Femur (tissue), 1 donor: ENCODE measurements at regions not wholly inside any gene's neighbourhood (a gene's known extent, or its start where the extent isn't known, plus 50 kb on each side); places are given as distances from the start of the nearest gene placed in this dataset.

Experiments
- DNase-seq: peaks from one replicate; pipeline ENCODE4 v3.0.0-alpha.2; 2017

DNA sequence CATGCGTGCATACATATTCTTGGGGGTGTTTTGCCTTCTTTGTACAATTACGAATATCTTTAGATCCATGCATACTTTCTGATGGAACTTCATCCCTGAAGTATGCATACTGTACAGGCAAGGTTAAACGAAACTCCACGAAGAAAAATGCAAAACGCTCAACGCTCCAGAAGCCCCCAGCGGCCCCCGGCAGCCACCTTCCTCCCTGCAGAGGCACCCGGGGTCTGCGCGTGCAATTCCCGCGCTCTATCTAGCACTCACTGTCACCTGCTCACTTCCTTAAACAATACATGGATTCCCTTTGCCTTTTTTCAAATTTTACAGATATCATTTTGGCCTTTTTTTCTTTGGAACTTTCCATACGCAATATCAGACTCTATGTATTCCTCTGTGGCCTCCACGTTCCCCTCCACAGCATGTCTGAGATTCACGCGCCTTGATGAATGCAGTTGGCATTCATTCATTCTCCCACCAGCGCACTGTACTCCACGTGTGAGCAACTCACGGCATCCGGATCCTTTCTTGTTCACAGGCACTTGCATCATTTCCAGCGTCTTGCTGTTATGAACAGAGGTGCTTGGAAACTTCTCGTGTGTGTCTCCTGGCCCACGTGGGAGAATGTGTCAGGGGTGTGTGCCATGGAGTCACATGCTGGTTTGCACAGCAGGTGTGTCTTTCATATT lies 214.3 kb downstream of the CTTN start:
- no peak for DNase-seq

DNA sequence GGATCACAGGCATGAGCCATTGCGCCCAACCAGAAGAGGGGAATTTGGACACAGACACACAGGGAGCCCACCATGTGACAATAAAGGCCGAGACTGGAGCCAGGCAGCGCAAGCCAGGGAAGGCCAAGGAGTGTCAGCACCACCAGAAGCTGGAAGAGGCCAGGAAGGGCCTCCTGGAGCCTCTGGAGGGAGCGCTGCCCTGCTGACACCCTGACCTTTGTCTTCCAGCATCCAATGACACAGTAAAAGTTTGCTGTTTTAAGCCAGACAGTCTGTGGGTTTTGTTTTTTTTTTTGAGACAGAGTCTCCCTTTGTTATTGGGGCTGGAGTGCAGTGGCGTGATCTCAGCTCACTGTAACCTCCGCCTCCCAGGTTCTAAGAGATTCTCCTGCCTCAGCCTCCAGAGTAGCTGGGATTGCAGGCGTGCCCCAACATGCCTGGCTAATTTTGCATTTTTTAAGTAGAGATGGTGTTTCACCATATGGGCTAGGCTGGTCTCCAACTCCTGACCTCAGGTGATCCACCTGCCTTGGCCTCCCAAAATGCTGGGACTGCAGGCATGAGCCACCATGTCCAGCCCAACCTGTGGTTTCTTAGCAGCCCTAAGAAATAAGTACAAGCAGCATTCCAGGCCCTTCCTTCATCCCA lies 215.8 kb downstream of the CTTN start:
- no peak for DNase-seq

DNA sequence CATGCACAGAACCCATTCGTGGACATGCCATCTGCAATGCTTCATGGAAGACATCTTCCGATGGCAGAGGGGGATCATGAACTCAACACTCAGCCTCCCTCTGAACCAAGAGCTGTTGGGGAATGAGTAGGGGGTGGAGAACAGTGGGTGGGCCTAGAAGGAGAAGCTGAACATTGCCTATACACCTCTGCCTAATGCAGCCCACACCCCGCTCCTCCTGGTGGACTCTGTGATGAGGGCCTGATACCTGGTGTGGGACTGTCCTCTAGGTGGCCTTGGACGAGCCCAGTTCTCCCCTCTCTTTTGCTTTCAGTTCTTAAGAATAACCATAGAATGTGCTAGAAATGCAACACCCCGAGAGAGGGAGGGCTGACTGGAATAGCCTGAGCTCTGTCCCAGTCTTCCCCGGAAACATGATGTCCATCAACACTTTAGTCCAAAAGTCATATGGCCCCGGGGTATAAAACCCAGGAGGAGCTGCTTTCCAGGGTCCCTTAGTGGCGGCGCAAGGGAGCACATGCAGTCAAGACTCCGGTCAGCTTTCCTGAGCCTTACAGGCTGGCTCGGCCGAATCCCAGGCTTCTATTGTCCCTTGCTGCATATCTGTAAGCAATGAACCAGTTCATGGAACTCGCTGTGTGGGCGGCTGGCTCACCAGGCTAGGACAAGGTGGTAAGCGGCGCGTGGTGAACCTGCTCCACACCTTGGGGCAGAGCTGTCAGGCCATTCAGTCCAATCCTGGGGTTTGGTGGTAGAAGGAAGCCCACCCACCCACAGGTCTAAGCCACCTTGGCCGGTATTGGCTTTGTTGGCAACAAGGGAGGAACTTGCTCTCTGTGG lies 216.9 kb downstream of the CTTN start:
- no peak for DNase-seq

DNA sequence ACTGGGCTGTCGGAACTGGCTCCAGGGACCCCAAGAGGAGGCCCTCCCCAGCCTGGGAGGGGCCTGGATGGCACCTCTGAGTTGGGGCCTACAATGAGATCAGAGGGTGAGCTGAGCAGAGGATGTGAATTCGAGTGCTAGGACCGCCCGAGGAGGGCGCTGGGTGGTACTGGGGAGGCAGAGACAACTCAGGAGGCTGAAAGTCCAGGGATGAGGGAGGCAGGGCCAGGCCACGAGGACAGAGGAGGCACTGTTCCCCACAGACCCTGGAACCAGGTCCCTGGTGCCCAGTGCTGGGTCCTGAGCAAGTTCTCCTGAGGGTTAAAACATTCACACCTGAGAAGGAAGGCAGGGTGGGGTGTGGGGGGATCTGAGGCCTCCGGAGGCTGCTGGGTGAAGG lies 218.0 kb downstream of the CTTN start:
- DNase-seq, result no peak

DNA sequence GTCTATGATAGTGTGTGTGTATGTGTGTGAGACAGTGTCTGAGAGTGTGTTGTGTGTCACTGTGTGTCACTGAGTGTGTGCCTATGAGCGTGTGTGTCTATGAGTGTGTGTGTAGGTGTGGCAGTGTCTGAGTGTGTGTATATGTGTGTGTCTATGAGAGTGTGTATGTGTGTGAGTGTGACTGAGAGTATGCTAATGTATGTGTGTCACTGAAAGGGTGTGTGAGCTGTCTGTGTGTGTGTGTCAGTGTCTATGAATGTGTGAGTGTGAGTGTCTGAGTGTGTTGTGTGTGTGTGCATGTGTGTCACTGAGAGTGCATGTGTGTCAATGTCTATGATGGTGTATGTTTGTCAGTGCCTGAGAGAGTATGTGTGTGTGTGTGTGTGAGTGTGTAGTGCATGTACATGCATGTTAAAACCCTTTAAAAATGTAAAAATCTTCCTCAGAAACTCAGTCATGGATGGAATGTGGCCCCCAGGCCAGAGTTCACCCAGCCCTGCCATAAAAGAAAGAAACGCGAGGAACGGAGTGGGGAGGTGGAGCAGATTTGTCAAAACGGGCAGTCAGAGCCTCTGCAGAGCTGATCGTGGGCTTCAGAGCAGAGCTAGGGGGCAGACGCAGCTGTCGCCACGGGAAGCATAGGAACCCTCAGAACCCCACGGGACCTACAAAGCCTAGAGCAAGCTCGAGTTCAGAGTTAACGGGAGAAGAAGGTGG lies 218.8 kb downstream of the CTTN start:
- DNase-seq, result no peak

DNA sequence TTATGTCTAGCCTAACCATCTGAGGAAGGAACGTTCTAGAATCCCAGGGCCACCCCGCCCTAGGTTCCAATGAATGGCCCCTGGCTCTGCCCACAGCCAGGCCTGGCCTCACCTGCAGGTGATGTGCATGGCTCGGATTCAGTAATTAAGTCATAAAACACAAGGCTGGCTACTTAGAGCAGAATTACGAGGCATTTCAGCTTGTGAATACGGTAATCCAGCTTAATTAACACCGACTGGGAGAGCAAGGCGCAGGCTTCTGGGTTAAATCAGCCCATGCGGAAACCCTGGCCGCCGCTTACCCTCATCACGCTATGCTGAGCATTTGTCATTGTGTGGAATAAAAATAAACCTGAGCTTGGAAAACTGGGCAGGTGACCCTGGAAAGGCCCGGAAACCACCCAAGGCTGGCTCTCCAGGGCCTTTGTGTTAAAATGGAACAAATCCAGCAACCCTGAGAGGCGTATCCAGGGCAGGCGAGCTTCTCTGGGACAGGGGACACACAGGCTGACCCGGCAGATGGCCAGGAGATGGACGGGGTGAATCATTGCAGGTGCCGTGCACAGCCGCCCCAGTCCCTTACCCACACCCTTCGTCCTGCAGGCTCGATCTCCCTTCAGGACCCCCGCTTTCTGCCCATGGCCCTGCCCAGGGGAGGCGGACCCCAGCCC lies 220.2 kb downstream of the CTTN start:
- DNase-seq, result no peak

DNA sequence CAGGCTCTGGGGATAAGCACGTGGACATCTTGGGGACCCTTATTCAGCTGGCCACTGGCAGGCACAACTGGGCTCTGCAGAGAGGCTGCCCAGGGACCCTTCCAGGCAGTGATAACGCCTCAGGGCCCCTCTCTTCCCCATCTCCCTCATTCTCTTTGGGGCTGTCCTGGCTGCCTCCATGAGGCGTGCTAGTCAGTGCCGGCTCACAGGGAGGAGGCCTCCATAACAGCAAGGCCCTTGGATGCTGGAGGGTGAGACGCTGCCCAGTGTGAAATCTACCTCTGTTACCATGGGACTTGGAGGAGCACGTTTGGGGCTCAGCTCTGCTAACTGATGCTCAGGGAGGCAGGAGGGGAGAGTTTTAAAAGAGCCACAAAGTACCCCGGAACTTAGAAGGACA lies 221.3 kb downstream of the CTTN start:
- no peak for DNase-seq

DNA sequence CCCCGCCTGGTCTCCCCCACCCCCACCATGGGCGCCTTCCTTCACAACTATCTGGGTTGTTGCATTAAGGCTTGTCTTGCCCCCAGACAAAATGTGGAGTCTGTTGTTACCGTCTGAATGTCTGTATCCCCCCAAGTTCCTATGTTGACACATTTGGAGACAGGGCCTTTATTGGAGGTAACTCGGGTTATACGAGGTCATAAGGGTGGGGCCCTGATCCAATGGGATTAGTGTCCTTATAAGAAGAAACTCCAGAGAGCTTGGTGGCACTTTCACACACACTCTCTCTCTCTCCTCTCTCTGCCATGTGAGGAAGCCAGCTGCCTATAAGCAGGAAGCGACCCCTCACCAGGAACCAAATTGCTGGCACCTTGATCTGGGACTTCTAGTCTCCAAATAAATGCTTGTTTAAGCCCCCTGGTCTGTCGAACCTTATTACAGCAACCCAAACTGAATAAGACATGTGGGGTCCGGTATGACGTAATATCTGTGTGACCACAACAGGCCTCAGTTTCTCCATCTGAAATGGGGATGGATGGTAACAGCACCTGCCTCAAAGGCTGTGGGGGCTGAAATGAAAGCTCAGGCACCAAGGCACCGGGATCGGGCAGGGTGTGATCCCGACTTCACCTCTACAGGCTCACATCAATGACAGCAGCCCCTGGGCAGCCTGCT lies 222.3 kb downstream of the CTTN start:
- DNase-seq, result no peak

DNA sequence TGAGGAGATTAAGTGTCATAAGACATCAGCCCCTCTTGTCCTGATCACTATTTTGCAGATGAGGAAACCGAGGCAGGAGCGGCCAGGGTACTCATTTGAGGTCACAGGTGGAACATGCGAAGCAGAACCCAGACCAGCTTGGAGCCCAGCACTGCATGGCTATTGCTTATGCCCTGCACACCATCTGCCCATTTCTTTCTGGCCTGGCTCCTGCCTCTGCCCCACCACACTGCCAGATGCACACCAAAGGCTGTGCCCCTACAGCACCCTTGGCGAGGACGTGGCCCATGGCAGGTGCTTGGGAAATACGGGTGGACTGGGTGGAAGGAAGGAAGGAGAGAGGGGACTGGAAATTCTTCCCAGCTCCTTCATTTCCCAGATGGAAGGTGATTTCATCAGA lies 222.9 kb downstream of the CTTN start:
- DNase-seq, result no peak

DNA sequence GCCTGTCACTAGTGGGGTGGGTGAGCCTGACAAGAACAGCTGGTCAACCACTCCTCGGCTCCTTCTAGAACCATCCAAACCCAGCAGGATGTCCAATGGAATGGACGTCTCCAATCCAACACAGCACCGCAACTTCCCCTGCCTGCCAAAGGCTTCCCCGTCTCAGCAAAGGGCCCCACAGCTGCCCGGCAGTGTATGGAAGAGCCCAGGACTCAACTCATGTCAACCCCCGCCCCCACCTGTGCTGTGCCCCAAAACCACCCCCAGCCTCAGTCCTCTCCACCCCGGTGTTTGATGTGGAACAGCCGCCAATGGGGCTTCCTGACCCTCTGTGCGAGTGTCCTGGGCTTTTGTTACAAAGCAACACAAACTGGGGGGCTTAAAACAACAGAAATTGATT lies 223.8 kb downstream of the CTTN start:
- no peak for DNase-seq

DNA sequence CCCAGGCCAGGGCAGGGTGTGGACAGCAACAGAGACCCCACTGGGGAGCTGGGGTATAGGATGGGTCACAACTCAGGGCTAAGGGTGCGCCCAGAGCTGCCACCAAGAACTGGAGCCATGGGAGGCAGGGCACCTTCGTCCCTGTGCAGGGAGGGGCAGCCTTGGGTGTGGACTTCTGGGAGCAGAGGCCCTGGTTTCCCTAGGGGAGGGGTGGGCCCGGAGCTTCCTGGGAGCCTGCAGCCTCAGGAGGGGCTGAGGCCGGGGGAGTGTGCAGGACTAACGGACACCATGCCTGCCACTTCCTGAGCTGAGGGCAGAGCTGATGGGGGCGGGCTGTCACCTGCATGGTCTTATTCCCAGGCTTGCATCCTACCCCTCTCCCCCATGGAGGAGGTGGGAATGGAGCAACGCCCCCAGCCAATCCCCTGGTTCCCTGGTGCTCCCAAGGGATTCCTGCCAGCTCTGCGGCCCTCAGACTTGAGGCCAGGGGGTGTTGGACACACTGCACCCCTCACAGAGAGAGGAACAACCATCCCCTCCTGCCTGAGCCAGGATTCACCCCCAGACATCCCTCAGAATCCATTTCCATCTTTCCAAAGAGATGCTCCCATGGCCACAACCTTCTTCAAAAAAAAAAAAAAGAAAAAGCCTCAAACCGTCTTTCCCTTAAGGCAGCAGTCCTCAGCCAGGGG lies 225.7 kb downstream of the CTTN start:
- DNase-seq, result no peak

DNA sequence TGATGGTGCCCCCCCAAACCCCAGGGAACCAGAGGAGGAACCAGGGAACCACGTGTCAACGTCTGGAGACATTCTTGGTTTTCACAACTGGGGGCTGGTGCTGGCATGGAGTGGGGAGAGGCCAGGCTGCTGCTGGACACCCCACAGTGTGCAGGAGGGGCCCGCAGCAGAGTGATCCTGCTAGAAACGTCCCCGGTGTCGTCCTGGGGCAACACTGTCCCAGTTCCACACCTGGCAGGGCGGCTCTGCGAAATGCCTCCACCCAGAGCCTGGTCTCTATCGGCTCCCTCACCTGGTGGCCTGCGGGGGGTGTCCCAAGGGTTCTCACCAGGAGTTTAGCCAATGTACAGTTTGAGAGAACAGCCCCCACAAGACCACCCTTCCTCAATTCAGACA lies 226.3 kb downstream of the CTTN start:
- DNase-seq, result no peak

DNA sequence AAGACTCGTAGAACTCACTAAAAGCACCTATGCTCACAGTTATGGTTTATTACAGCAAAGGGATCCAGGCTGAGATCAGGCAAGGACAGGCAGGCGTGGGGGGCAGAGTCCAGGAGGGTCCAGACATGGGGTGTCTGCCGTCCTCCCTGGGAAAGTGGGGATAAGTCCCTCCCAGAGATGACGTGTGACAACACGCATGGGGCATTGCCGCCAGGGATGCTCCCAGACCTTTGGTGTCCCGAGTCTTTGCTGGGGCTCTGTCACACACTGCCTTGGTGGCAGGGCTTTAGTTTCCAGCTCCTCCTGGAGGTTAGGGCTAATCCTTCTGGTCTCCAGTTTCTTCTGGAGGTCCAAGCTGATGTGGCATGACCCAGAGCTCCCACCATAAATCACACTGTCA lies 226.7 kb downstream of the CTTN start:
- DNase-seq, result no peak

DNA sequence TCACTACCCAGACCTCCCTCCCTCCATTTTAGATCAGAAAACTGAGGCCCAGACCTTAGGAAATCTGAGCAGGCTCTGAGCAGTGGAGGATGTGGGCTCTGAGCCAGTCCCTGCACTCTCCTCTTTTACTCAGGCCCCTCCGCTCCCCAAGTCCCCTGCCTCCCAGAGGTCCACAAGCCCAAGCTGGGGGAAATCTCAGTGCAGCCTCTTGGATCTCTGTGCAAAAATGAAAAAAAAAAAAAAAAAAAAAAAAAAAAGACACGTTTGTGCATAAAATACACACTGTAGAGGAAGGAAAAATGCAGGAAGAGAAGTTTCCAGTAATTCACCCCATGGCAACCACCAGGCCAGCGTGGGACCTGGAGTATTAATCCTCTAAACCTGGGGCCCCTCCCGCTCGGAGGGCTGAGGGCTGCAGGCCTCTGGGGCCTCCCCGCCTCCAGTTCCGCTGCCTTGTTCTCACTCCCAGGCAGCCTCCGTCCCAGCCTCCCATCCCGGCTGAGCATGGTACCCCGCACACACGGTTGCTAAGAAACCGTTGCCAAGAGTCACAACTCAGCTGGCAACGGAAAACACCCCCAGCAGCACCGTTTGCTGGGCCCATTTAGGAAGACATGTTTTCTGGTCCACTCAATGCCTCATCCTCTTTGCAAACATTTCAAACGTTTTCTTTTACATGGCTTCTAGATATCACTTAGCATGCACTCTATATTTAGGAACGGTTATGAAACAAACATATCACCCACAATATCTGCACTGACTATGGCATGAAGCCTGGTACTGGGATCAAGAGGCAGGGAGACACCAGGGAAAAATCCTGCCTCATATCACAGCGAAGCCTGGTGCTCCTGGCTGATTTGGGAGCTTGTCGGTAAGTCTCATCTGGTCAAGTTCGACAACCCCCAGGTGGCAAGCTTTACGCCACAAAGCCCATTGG lies 227.5 kb downstream of the CTTN start:
- peak; percentile 50 for DNase-seq

DNA sequence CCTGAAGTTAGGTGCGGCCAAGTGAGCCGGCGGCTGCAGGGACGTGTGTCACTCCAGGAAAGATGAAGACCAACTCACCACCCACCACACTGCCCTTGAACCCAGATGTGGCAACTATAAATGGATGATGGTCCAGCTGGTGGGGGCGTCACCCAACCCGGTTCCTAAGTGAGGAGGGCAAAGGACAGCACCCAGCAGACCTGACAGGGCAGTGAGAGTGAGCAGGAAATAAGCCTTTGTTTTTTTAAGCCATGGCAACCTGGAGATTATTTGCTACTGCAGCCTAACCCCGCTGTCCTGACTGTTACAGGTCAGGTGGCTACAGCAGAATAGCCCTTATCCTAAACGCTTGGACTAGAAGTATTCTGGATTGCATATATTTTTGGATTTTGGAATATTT lies 228.9 kb downstream of the CTTN start:
- no peak for DNase-seq

DNA sequence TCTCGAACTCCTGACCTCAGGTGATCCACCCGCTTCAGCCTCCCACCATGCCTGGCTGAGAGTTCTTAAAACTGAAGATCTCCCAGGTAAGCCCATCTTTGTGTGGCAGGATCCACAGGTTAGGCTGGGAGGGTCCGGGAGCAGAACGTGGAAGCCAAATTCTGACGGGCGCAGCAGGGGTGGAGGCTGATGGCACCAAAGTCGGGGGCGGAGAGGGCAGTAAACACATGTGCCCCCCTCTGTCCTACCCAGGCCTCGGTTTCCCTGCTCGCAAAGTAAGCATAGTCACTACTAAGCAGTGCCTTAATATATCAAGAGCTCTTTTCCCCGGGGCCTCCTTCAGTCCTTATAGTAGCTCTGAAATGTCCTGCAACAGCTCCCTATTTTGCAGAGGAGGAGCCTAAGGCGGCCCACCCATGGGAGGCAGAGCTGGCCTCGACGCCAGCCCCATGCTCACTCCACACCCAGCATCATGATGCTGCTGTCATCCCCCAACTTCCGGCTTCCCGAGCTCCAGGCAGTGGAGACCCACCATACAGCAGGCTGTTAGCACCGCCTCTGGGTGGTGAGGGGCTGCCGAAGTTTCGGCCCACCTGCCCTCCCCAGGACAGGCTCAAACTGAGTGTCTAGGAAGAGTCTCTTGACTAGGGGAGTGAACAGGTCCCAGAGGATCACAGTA lies 230.0 kb downstream of the CTTN start:
- DNase-seq, result no peak

DNA sequence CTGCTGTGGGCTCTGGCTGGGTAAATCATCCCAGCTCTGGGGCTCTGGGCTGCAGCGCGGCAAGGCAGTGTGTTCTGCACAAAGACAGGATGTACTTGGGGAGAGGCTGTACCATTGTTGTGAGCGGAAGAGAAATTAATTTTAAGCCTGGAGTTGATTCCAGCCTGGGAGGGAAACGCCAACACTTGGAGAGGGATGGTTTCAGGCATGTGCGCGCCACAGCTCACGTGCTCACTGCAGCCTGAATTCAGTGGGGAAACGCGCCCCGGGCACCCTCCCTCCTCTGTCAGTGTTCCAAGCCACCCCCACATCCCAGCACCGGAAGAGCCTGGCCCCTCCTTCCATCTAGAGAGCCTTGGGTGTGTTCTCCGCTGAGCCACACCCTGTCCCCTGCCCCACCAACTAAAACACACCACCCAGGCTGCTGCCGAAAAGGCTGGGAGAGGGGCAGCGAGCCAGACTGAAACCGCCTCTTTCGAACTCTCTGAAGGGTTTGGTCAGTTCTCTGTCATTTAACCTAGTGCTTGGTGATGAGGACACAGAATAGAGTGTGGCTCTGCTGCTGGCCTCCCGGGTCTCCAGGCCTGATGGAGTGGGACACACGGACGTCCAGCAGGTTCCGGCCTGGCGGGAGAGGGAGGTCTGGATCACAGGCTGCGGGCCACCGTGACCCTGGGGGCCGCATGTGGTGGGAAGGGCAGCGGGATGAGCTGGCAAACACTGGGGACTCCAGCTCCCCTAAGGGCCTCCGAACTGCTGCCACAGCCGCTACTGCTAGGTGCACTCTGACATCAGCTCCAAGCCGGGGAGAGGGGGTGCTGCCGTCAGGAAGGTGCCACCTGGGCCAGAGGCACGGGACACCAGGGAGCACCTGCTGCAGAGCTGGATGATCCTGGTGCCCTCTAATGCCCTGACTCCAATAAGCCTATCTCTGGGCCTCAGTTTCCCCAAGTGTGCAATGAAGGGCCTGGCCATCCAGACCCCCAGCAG lies 230.8 kb downstream of the CTTN start:
- peak; percentile 71 for DNase-seq

DNA sequence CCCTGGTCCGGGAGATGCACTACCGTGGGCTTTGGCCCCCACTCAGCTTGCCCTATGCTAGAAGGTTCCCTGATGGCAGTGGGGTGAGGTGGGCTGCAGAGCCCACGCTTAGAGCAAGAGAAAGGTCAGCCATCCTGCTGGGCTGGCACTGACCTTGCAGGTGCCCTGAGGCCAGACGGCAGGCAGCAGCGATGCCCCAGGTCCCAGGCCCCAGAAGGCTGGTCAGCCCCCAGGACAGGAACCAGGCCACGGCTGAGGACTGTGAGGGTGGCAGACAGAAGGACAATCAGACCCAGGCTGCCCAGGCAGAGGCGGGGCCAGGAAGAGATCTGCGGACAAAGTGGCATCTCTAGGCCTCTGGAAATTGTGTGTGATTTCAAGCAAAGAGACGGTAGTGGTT lies 231.7 kb downstream of the CTTN start:
- no peak for DNase-seq
